Fibroblast of skin of right biceps (primary cell): ENCODE measurements at regions not wholly inside any gene's neighbourhood (a gene's known extent, or its start where the extent isn't known, plus 50 kb on each side); places are given as distances from the start of the nearest gene placed in this dataset.
"Not testable (repeated sequence)": the region's sequence is repeated elsewhere in the genome, so short reads cannot be mapped to it uniquely, and the experiment has no call there.

ENCODE experiments used
- DNase-seq: peaks from one replicate; pipeline ENCODE4 v3.0.0-alpha.2; 2013

GRCh38 chr10:80964179-80964578 lies 426.5 kb downstream of the SH2D4B start:
- no peak for DNase-seq

- DNase-seq: no peak
These were observed 427.4 kb downstream of the SH2D4B start for GRCh38 chr10:80964955-80965614.

DNA sequence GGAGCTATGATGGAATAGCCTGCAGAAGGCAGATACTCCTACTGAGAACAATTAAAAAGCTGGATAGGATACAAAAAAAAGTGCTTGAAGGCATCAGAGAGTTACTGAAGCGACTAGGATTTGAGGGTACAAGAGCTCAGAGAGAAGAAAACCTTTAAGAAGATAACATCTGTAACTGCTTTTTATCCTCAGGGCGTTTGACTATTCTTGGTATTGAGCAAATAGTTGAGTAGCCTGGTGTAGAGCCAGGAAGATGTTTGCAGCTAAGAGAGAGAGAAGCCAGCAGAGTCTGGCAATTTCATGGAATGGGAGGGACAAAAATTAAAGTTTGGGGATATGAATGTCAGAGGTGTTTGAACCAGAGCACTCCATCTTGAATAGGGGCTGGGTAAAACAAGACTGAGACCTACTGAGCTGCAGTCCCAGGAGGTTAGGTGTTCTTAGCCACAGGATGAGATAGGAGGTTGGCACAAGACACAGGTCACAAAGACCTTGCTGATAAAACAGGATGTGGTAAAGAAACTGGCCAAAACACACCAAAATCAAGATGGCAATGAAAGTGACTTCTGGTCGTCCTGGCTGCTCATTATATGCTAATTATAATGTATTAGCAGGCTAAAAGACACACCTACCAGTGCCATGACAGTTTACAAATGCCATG lies 428.8 kb downstream of the SH2D4B start:
- DNase-seq: no peak

DNA sequence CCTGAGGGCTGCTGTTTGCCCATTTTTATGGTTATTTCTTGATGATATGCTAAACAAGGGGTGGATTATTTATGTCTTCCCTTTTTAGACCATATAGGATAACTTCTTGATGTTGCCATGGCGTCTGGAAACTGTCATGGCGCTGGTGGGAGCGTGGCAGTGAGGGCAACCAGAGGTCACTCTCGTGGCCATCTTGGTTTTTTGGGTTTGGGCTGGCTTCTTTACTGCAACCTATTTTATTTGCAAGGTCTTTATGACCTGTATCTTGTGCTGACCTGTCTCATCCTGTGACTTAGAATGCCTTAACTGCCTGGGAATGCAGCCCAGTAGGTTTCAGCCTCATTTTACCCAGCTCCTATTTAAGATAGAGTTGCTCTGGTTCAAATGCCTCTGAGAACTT lies 429.7 kb downstream of the SH2D4B start:
- not testable (repeated sequence) for DNase-seq

DNA sequence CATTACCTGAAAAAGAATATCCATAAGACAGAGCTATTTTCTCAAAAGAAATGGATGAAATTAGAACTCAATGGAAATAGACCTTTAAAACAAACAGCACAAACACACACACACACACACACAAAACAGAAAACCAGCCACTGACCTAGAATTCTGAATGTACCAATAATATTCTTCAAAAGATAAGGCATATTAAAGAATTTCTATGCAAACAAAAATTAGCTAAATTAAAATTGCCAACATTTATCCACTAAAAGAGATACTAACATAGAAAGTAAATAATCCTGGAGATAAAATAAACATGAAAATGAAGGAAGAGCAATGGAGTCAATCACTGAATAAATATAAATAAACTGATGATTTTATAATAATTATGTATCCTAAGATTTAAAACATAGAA lies 431.2 kb downstream of the SH2D4B start:
- DNase-seq: no peak

GRCh38 chr10:80971461-80971860 lies 433.8 kb downstream of the SH2D4B start:
- DNase-seq: no peak

GRCh38 chr10:80976658-80977057 lies 439.0 kb downstream of the SH2D4B start:
- no peak for DNase-seq

GRCh38 chr10:80985102-80985501 lies 447.4 kb downstream of the SH2D4B start:
- no peak for DNase-seq

GRCh38 chr10:80986596-80986995 lies 448.9 kb downstream of the SH2D4B start:
- no peak for DNase-seq

GRCh38 chr10:80988755-80989154 lies 451.1 kb downstream of the SH2D4B start:
- DNase-seq: no peak

DNA sequence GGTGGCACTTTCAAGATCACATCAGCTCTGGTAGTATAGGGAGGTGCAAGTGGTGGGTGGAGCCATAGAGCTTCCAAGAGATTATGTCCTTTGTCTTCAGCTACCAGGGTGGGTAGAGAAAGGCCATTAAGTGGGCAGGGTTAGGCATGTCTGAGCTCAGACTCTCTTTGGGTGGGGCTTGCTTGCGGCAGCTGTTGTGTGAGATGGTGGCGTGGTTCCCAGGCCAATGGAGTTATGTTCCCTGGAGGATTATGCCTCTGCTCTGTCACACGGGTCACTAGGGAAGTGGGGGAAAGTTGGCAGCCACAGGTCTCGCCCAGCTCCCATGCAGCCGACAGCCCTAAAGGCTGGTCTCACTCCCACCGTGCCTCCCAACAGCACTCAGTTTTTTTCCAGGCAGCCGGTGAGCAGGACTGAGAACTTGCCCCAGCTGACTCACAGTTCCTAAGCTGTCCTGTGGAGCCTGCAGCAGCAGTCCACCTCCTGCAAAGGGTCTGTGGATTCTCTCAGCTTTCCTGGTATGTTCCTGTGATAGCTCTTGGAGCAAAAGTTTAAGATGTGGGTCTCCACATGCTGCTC lies 459.0 kb downstream of the SH2D4B start:
- no peak for DNase-seq

GRCh38 chr10:81000781-81001180 lies 463.1 kb downstream of the SH2D4B start:
- no peak for DNase-seq

DNA sequence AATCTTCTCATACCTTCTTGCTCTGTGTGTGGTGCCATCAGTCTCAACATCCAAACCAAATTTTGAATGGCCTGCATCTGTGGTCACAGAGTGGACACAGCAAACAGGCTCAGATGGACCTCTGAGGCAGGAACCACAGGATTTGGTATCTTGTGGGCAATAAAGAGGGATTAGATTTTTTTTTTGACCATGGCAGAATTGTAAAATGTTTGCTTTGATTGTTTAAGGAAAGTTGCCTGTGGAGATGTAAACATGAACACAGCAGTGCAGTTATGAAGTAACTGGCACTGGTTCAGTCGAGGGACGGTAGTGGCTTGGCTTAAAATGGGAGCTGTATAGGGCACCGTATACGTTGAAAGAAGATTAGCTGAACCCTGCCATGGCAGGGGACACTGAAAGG lies 464.7 kb downstream of the SH2D4B start:
- no peak for DNase-seq

- DNase-seq: no peak
These were observed 470.2 kb downstream of the SH2D4B start for GRCh38 chr10:81007872-81008271.

- no peak for DNase-seq
These were observed 471.0 kb downstream of the SH2D4B start for GRCh38 chr10:81008726-81009125.

- no peak for DNase-seq
These were observed 471.6 kb downstream of the SH2D4B start for GRCh38 chr10:81009296-81009695.

DNA sequence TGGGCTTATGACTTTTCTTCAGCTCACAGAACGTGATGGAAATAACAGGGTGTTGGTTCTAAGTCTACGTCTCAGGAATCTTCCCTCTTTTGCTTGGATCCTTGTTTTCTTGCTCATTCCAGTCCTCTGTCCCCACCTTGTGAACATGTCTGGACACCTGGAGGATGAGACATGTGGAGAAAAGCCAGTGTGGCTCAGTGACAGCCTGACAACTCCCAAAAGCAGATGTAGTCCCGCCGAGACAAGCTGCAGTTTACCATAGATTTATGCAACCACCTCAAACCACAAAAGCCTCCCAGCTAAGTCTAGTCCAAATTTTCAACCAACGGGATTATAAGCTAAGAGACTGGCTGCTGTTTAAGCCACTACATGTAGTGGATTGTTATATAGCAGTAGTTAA lies 476.1 kb downstream of the SH2D4B start:
- no peak for DNase-seq

DNA sequence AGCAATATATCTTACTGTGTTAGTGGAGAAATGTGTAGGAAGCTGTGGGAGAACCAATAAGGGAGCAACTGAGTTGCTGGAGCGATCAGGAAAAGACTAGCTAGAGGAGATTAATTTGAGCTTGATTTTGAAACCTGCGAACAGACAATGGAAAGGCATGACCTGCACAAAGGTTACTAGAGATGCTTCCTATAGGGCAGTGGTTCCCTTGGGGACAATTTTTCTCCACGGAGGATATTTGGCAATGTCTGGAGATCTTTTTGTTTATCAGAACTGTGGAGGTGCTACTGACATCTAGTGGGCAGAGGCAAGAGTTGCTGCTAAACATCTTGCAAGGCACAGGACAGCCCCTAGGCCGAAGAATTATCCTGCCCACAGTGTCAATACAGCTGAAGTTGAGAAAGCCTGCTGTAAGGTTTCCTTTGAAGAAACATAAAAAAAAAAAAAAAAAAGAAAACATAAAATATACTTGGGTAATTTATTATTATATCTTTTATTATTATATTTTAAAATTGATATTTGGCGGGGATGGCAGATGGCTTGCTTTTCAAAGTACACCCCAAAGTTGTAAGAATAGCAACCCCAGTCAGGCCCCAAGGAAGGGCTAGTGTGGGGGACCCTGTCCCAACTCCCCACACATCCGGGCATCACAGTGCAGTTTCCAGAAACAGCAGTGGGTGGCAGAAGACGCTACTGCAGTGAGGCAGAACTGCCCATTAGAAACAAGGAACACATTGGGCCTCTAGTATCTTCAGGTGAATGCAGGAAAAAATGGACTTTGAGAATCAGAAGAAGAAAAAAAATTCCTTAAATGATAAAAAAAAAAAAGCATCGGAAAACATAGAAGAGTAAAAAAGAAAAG lies 481.6 kb downstream of the SH2D4B start:
- DNase-seq: peak; percentile 61

DNA sequence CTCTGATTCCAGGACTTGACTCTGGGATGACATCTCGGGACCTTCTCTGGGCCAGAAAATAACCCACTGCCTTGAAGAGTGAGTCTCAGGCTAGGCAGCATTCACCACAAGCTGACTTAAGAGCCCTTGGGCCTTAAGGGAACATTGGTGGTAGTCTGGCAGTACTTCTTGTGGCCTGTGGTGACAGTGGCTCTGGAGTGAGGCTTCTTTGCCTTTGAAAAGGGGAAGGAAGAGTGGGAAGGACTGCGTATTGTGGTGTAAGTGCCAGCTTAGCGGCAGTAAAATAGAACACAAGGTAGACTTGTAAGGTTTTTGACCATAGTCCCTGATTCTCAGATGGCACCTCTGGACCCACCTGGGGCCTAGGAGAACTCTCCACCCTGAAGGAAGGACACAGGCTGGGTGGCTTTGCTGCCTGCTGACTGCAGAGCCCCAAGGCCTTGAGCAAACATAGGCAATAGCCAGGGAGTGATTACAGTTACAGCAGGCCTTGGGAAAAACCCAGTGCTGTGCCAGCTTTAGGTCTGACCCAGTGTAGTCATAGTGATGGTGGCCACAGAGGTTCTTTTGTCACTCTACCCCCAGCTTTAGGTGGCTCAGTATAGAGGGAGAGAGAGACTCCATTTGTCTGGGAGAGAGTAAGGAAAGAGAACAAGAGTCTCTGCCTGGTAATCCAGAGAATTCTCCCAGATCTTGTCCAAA lies 483.9 kb downstream of the SH2D4B start:
- DNase-seq: no peak

DNA sequence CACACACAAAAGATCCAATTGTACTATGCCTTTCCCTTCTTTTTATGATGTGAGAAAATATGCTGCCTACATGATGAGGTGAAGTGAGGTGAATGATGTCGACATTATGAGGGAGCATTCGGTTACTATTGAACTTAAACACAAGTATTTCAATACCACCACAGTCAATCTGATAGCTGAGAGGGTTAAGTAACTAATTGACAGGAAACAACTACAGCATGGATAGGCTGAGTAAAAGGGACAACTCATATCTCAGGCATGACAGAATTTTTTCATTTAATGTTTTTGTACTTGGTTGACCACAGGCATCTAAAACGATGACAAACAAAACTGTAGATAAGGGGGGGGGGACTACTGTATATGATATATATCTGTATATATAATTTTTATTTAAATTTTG lies 488.9 kb downstream of the SH2D4B start:
- peak; percentile 87 for DNase-seq

- peak; percentile 83 for DNase-seq
These were observed 489.5 kb downstream of the SH2D4B start for GRCh38 chr10:81027223-81027622.

DNA sequence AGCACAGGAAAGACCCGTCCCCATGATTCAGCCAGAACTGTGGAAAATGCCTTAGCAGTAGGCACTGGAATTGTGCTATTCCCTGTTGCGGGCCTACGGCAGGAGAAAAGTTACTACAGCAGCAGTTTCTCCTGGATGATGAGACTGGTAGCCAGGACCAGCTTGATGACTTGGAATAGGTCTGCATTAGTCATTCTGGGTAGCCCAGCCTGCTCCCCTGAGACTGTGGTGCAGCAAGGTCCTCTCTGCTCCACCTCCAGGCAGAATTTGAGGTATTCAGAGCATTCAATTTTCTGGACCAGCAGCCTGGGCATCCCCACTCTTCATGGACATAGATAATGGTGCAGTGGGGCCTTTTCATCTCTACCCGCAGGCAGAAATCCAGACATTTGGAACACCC lies 490.0 kb downstream of the SH2D4B start:
- peak; percentile 65 for DNase-seq

- DNase-seq: no peak
These were observed 494.1 kb downstream of the SH2D4B start for GRCh38 chr10:81031774-81032173.
